Activated CD4-positive, alpha-beta T cell treated with anti-CD3 and anti-CD28 coated beads, Interleukin-2, amount 50 U/mL, for 16 hours (primary cell): ENCODE measurements at regions not wholly inside any gene's neighbourhood (a gene's known extent, or its start where the extent isn't known, plus 50 kb on each side); places are given as distances from the start of the nearest gene placed in this dataset.
"Not testable (repeated sequence)": the region's sequence is repeated elsewhere in the genome, so short reads cannot be mapped to it uniquely, and the experiment has no call there.

ENCODE experiments used
- DNase-seq: peaks from one replicate; pipeline ENCODE4 v3.0.0-alpha.2; 2020

- DNase-seq: no peak
Measured at GRCh38 chr17:43315369-43315768, 81.6 kb upstream of the RNU2-1 start.

- DNase-seq: no peak
Measured at GRCh38 chr17:43314611-43315011, 80.8 kb upstream of the RNU2-1 start.

- DNase-seq: no peak
Measured at GRCh38 chr17:43312011-43312410, 78.2 kb upstream of the RNU2-1 start.

GRCh38 chr17:43309505-43310332 is 75.9 kb upstream of the RNU2-1 start:
- no peak for DNase-seq

- no peak for DNase-seq
Measured at GRCh38 chr17:43308999-43309398, 75.2 kb upstream of the RNU2-1 start.

GRCh38 chr17:43304792-43305191 is 71.0 kb upstream of the RNU2-1 start:
- not testable (repeated sequence) for DNase-seq

- DNase-seq: not testable (repeated sequence)
Measured at GRCh38 chr17:43303049-43303448, 69.3 kb upstream of the RNU2-1 start.

GRCh38 chr17:43299300-43300076 is 65.7 kb upstream of the RNU2-1 start:
- DNase-seq: not testable (repeated sequence)

GRCh38 chr17:43289670-43290069 is 55.9 kb upstream of the RNU2-1 start:
- not testable (repeated sequence) for DNase-seq

GRCh38 chr17:43283606-43284005 is 49.8 kb upstream of the RNU2-1 start:
- DNase-seq: peak; percentile 31
